ENCODE measurements at regions not wholly inside any gene's neighbourhood (a gene's known extent, or its start where the extent isn't known, plus 50 kb on each side); places are given as distances from the start of the nearest gene placed in this dataset.

GRCh38 chr10:94194256-94194655 is 168.5 kb downstream of the NOC3L start:
- TF ChIP-seq TAF1 (IDR thresholded peaks at IDR 0.05; ENCODE audit: low read depth, low read length), result no peak
- TF ChIP-seq POLR2A (IDR thresholded peaks at IDR 0.05; ENCODE audit: low read depth, low read length), result no peak
- no peak for TF ChIP-seq POU2F2 (IDR thresholded peaks at IDR 0.05; ENCODE audit: low read depth, low read length)
- TF ChIP-seq POLR2AphosphoS5 (IDR thresholded peaks at IDR 0.05; ENCODE audit: low read depth, low read length), result no peak
- no peak for TF ChIP-seq PAX5 (IDR thresholded peaks at IDR 0.05; ENCODE audit: insufficient read depth, low read length, severe bottlenecking)

Measured in GM12891 (cell line).